OCI-LY7 (cell line): ENCODE measurements at regions not wholly inside any gene's neighbourhood (a gene's known extent, or its start where the extent isn't known, plus 50 kb on each side); places are given as distances from the start of the nearest gene placed in this dataset.

ENCODE experiments used
- BruUV-seq: library from RNA; stranded (reverse); fragments of 400-500 nt; replicated peaks from 2 replicates; lab custom pipeline; 2021; lab: Mats Ljungman, UMichigan
- CTCF ChIA-PET: fragments of 300-600 bp; sonication (Branson Sonifier 250); formaldehyde crosslinking; loops from one replicate; lab custom pipeline; 2022; ENCODE audit warnings: antibody characterized with exemption; ENCODE audit not compliant: unreplicated experiment; lab: Charles Lee
- POLR2A ChIA-PET: fragments of 300-600 bp; sonication (Branson Sonifier 250); formaldehyde crosslinking; loops from one replicate; lab custom pipeline; 2022; ENCODE audit warnings: antibody characterized with exemption; lab: Charles Lee
- DNase-seq: peaks from one replicate; pipeline ENCODE4 v3.0.0-alpha.2; 2015; ENCODE audit warnings: low spot score
- H2AFZ ChIP-seq: fragments of 200-600 bp; sonication (generic), shearing (Covaris generic); 2 replicates; pipeline ENCODE4 v1.6.1; 2014; ENCODE audit warnings: mild to moderate bottlenecking, antibody characterized with exemption, low read length, moderate library complexity
- H3K27ac ChIP-seq: fragments of 200-600 bp; sonication (generic); 2 replicates; pipeline ENCODE4 v1.5.1; 2014; ENCODE audit warnings: mixed run types, low read depth, mild to moderate bottlenecking, moderate library complexity, low read length, inconsistent platforms; ENCODE audit not compliant: poor library complexity, severe bottlenecking
- H3K36me3 ChIP-seq: fragments of 200-600 bp; sonication (generic); 2 replicates; pipeline ENCODE4 v1.6.1; 2014; ENCODE audit warnings: mild to moderate bottlenecking, antibody characterized with exemption, low read length, moderate library complexity, mixed read lengths; ENCODE audit not compliant: insufficient read depth
- H3K4me1 ChIP-seq: fragments of 200-600 bp; sonication (generic); 2 replicates; pipeline ENCODE4 v1.5.1; 2014; ENCODE audit warnings: mild to moderate bottlenecking, low read length; ENCODE audit not compliant: insufficient read depth, poor library complexity, severe bottlenecking
- H3K4me2 ChIP-seq: fragments of 200-600 bp; sonication (generic); 2 replicates; pipeline ENCODE4 v1.6.1; 2014; ENCODE audit warnings: mild to moderate bottlenecking, low read length
- H3K4me3 ChIP-seq: fragments of 200-600 bp; sonication (generic); 2 replicates; pipeline ENCODE4 v1.5.1; 2014; ENCODE audit warnings: mild to moderate bottlenecking, low read depth, low read length; ENCODE audit not compliant: poor library complexity, severe bottlenecking
- H3K79me2 ChIP-seq: fragments of 200-600 bp; sonication (generic); 2 replicates; pipeline ENCODE4 v1.6.1; 2016; ENCODE audit warnings: low read depth, mild to moderate bottlenecking, low read length, moderate library complexity, mixed read lengths; ENCODE audit not compliant: insufficient read depth
- H3K9me2 ChIP-seq: fragments of 200-600 bp; sonication (generic); 2 replicates; pipeline ENCODE4 v1.6.1; 2016; ENCODE audit warnings: mild to moderate bottlenecking, low read length, mixed read lengths; ENCODE audit not compliant: insufficient read depth
- H3K9me3 ChIP-seq: fragments of 200-600 bp; sonication (generic); 2 replicates; pipeline ENCODE4 v1.6.1; 2014; ENCODE audit warnings: mild to moderate bottlenecking, mixed run types, low read length, mixed read lengths
- H4K20me1 ChIP-seq: fragments of 200-600 bp; sonication (generic); 2 replicates; pipeline ENCODE4 v1.6.1; 2014; ENCODE audit warnings: mild to moderate bottlenecking, antibody characterized with exemption, low read length, moderate library complexity, mixed read lengths; ENCODE audit not compliant: insufficient read depth
- CTCF ChIP-seq: fragments of 200-600 bp; sonication (generic); conservative IDR thresholded peaks from 2 replicates; pipeline ENCODE4 v1.5.1; 2014; ENCODE audit warnings: mild to moderate bottlenecking, antibody characterized with exemption, low read length, moderate library complexity, mixed read lengths
- EZH2phosphoT487 ChIP-seq: fragments of 200-600 bp; sonication (generic); IDR thresholded peaks from 2 replicates; pipeline ENCODE4 v1.6.1; 2018; ENCODE audit warnings: low read depth, borderline replicate concordance, mild to moderate bottlenecking, mixed run types, antibody characterized with exemption, low read length, moderate library complexity, mixed read lengths
- intact Hi-C: fragments of 100-400 bp; cut with micrococcal nuclease; formaldehyde crosslinking; loops from one replicate; pipeline ENCODE4 v1.10.0; 2022; ENCODE audit not compliant: unreplicated experiment

GRCh38 chr12:78331753-78332152, 501.1 kb downstream of the NAV3 start:
- CTCF ChIA-PET, result no interaction called here

GRCh38 chr12:78338054-78338785, 507.5 kb downstream of the NAV3 start:
- no peak for TF ChIP-seq CTCF
- TF ChIP-seq EZH2phosphoT487, result no peak
- H3K9me2 ChIP-seq, result no peaks in the 10 kb centered on the region
- DNase-seq, result no peak
- no peak overlapping the region for H3K4me2 ChIP-seq
- no peak overlapping the region for H3K4me3 ChIP-seq
- H3K9me3 ChIP-seq, result no peaks in the 10 kb centered on the region
- no peaks in the 10 kb centered on the region for H3K79me2 ChIP-seq
- POLR2A ChIA-PET, result interaction anchor here (0.7 kb wide), 1 partner anchor 53 kb away, joined by 4 read pairs; no protein-coding TSS in a partner anchor
- intact Hi-C loops, result no loop called here
- CTCF ChIA-PET, result no interaction called here
- no peaks in the 10 kb centered on the region for H3K36me3 ChIP-seq
- no peak overlapping the region for H3K27ac ChIP-seq
- H2AFZ ChIP-seq, result no peak overlapping the region
- H4K20me1 ChIP-seq, result no peaks in the 10 kb centered on the region
- BruUV-seq, result no TSS peak
- H3K4me1 ChIP-seq, result no peaks in the 10 kb centered on the region

More at GRCh38 chr12:78331753-78332152, 501.1 kb downstream of the NAV3 start:
- no peaks in the 10 kb centered on the region for H3K9me2 ChIP-seq
- H3K27ac ChIP-seq, result no peak overlapping the region
- TF ChIP-seq CTCF (no peak), EZH2phosphoT487 (no peak)
- H2AFZ ChIP-seq, result no peak overlapping the region
- BruUV-seq, result no TSS peak
- H3K36me3 ChIP-seq, result no peaks in the 10 kb centered on the region
- H3K4me2 ChIP-seq, result no peak overlapping the region
- H4K20me1 ChIP-seq, result no peaks in the 10 kb centered on the region
- DNase-seq, result no peak
- POLR2A ChIA-PET, result no interaction called here
- H3K9me3 ChIP-seq, result no peaks in the 10 kb centered on the region
- H3K4me3 ChIP-seq, result no peak overlapping the region
- intact Hi-C loops, result no loop called here
- no peaks in the 10 kb centered on the region for H3K79me2 ChIP-seq
- no peaks in the 10 kb centered on the region for H3K4me1 ChIP-seq

- intact Hi-C loops, result no loop called here
- DNase-seq, result no peak
- H3K4me2 ChIP-seq, result no peak overlapping the region
- BruUV-seq, result no TSS peak
- no peaks in the 10 kb centered on the region for H3K79me2 ChIP-seq
- CTCF ChIA-PET, result no interaction called here
- H2AFZ ChIP-seq, result no peak overlapping the region
- no peaks in the 10 kb centered on the region for H3K36me3 ChIP-seq
- H3K4me3 ChIP-seq, result no peak overlapping the region
- no peaks in the 10 kb centered on the region for H4K20me1 ChIP-seq
- POLR2A ChIA-PET, result no interaction called here
- H3K9me2 ChIP-seq, result no peaks in the 10 kb centered on the region
- H3K27ac ChIP-seq, result no peak overlapping the region
- no peaks in the 10 kb centered on the region for H3K9me3 ChIP-seq
- TF ChIP-seq EZH2phosphoT487 (no peak), CTCF (no peak)
- H3K4me1 ChIP-seq, result no peaks in the 10 kb centered on the region
Measured at GRCh38 chr12:78340406-78340805, 509.7 kb downstream of the NAV3 start.
